ENCODE measurements at regions not wholly inside any gene's neighbourhood (a gene's known extent, or its start where the extent isn't known, plus 50 kb on each side); places are given as distances from the start of the nearest gene placed in this dataset.

GRCh38 chr20:21618759-21619416 lies 86.6 kb upstream of the PAX1 start:
- Histone ChIP-seq H4K20me1 (replicated peaks; ENCODE audit: control insufficient read depth, insufficient read depth, low read length) (no peaks in the 10 kb centered on the region), H3K9me3 (replicated peaks; ENCODE audit: control insufficient read depth, insufficient read depth, low read depth, low read length) (no peaks in the 10 kb centered on the region), H3K9me1 (ENCODE audit: control insufficient read depth, insufficient read depth, low read length) (no peaks in the 10 kb centered on the region), H3K27ac (ENCODE audit: extremely low read depth, low read depth, low read length) (no peak overlapping the region), H3K79me2 (ENCODE audit: control insufficient read depth, insufficient read depth, low read length) (no peaks in the 10 kb centered on the region), H3K36me3 (ENCODE audit: control insufficient read depth, insufficient read depth, low read length) (no peaks in the 10 kb centered on the region), H2AFZ (ENCODE audit: low read depth, low read length) (no peak overlapping the region), H3K4me1 (replicated peaks in 1 of 2; ENCODE audit: control insufficient read depth in 2 of 2, insufficient read depth in 2 of 2, low read length in 2 of 2) (no peaks in the 10 kb centered on the region; a peak in 1 of 5 replicates), H3K9ac (ENCODE audit: insufficient read depth in 1 of 2, low read depth in 2 of 2, low read length in 2 of 2) (no peak overlapping the region), H3K4me3 (no peak overlapping the region), H3K4me2 (ENCODE audit: insufficient read depth, low read length) (no peak overlapping the region; the same call in 1 of the 2 replicates), H3K27me3 (ENCODE audit: control insufficient read depth in 2 of 2, insufficient read depth in 2 of 2, low read length in 2 of 2) (no peaks in the 10 kb centered on the region)
- POLR2A ChIA-PET, result no interaction called here
- FAIRE-seq, result peak; percentile 23
- CTCF ChIA-PET (ENCODE audit: low intra/inter-chr PET ratio), result no interaction called here
- intact Hi-C loops (cut with micrococcal nuclease), result no loop called here
- DNase-seq (ENCODE audit: extremely low read depth in 1 of 4, low spot score in 3 of 4), result peak in 1 of 4 experiments; percentile 6
- in situ Hi-C loops (cut with MboI), result no loop called here
- WGBS (ENCODE audit: insufficient coverage, low coverage, missing lambda C conversion rate), result 1% methylated on average over 7 of the region's 7 CpGs
- peak; percentile 55; the same call in 1 of the 3 replicates for ATAC-seq
- BruUV-seq (replicated peaks), result no TSS peak
- TF ChIP-seq ZNF589 (CRISPR knock-in tag; IDR thresholded peaks at IDR 0.05; ENCODE audit: low read depth) (no peak), JUND (IDR thresholded peaks at IDR 0.05; ENCODE audit: borderline replicate concordance, low read depth, low read length) (no peak), JUND (tag; IDR thresholded peaks at IDR 0.05; ENCODE audit: borderline replicate concordance, low read depth, low read length) (peak; percentile 37; the same call in 1 of the 3 replicates), MECOM (CRISPR knock-in tag; IDR thresholded peaks at IDR 0.05) (peak; percentile 54; the same call in 1 of the 2 replicates), ZNF347 (CRISPR knock-in tag; IDR thresholded peaks at IDR 0.05; ENCODE audit: low read depth) (no peak), CBX8 (IDR thresholded peaks at IDR 0.05; ENCODE audit: borderline replicate concordance, extremely low read depth, low read depth, low read length, poor library complexity, severe bottlenecking) (no peak), ZNF133 (CRISPR knock-in tag; IDR thresholded peaks at IDR 0.05) (no peak), CTBP1 (IDR thresholded peaks at IDR 0.05; ENCODE audit: borderline replicate concordance) (peak; percentile 54; the same call in 1 of the 2 replicates), MAFG (tag; conservative IDR thresholded peaks at IDR 0.05) (peak; percentile 68), ZNF512 (tag; IDR thresholded peaks at IDR 0.05) (no peak), EGR1 (conservative IDR thresholded peaks at IDR 0.05) (no peak), PHF20 (IDR thresholded peaks at IDR 0.05; ENCODE audit: partially characterized antibody) (no peak), MYBL2 (IDR thresholded peaks at IDR 0.05; ENCODE audit: low read depth) (no peak), MYBL2 (CRISPR knock-in tag; IDR thresholded peaks at IDR 0.05; ENCODE audit: borderline replicate concordance) (no peak), HEY1 (CRISPR knock-in tag; IDR thresholded peaks at IDR 0.05; ENCODE audit: borderline replicate concordance) (no peak), ARID1B (IDR thresholded peaks at IDR 0.05) (peak; percentile 42; the same call in 1 of the 2 replicates), SOX6 (IDR thresholded peaks at IDR 0.05) (0 out of 2 replicates have a peak, but pooled peaks have one; percentile 11)
- TF ChIP-seq, protein P1, sequence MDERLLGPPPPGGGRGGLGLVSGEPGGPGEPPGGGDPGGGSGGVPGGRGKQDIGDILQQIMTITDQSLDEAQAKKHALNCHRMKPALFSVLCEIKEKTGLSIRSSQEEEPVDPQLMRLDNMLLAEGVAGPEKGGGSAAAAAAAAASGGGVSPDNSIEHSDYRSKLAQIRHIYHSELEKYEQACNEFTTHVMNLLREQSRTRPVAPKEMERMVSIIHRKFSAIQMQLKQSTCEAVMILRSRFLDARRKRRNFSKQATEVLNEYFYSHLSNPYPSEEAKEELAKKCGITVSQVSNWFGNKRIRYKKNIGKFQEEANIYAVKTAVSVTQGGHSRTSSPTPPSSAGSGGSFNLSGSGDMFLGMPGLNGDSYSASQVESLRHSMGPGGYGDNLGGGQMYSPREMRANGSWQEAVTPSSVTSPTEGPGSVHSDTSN (CRISPR knock-in tag; IDR thresholded peaks at IDR 0.05; ENCODE audit: low read depth), result peak; percentile 55; the same call in 1 of the 2 replicates
- TF ChIP-seq, protein P1 (tag; conservative IDR thresholded peaks at IDR 0.05; ENCODE audit: low read depth), result peak; percentile 94

Data from K562 (cell line).